Mucosa of rectum (tissue), 2 donors: ENCODE measurements at regions not wholly inside any gene's neighbourhood (a gene's known extent, or its start where the extent isn't known, plus 50 kb on each side); places are given as distances from the start of the nearest gene placed in this dataset.

Experiments used
- H3K27ac ChIP-seq, 2 donors: one replicate each; pipeline ENCODE4 v1.7.0; 2013; ENCODE audit warnings: inconsistent platforms in 2 of 2, low read depth in 2 of 2, low read length in 2 of 2
- H3K27me3 ChIP-seq, 2 donors: one replicate each; pipeline ENCODE4 v1.7.0; 2013; ENCODE audit warnings: low read length in 2 of 2; ENCODE audit not compliant: control insufficient read depth in 2 of 2, insufficient read depth in 2 of 2
- H3K36me3 ChIP-seq, 2 donors: one replicate each; pipeline ENCODE4 v1.7.0; 2013; ENCODE audit warnings: low read length in 2 of 2; ENCODE audit not compliant: control insufficient read depth in 2 of 2, insufficient read depth in 2 of 2
- H3K4me1 ChIP-seq, 2 donors: one replicate each; pipeline ENCODE4 v1.7.0; 2013; ENCODE audit warnings: low read length in 2 of 2, mild to moderate bottlenecking in 1 of 2; ENCODE audit not compliant: control insufficient read depth in 2 of 2, insufficient read depth in 2 of 2
- H3K4me3 ChIP-seq, 2 donors: one replicate each; pipeline ENCODE4 v1.7.0; 2013; ENCODE audit warnings: low read length in 2 of 2
- H3K9ac ChIP-seq, 2 donors: one replicate each; pipeline ENCODE4 v1.7.0; 2013; ENCODE audit warnings: low read length in 2 of 2, low read depth in 1 of 2, mild to moderate bottlenecking in 1 of 2
- H3K9me3 ChIP-seq, 2 donors: one replicate each; pipeline ENCODE4 v1.7.0; 2013; ENCODE audit warnings: low read length in 2 of 2; ENCODE audit not compliant: control insufficient read depth in 2 of 2
- donor health status: healthy.
- donor health status: Normal muscosa, but diverticular disease.

DNA sequence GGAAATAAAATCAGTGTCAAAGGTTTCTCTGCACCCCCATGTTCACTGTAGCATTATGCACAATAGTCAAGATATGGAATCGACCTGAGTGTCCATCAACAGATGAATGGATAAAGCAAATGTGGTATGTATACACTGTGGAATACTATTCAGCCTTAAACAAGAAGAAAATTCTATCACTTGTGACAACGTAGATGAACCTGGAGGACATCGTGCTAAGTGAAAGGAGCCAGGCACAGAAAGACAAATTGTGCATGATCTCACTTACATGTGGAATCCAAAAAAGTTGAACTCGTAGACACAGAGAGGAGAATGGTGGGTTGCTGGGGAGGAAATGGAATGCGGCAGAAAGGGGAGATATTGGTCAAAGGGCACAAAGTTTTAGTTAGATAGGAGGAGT, 136.3 kb upstream of the ESR1 start:
- no peak overlapping the region for H3K27ac ChIP-seq
- no peak overlapping the region for H3K9ac ChIP-seq
- no peak overlapping the region for H3K4me3 ChIP-seq
- H3K27me3 ChIP-seq, result no peaks in the 10 kb centered on the region
- no peaks in the 10 kb centered on the region for H3K4me1 ChIP-seq
- no peaks in the 10 kb centered on the region for H3K36me3 ChIP-seq
- H3K9me3 ChIP-seq, result no peaks in the 10 kb centered on the region

DNA sequence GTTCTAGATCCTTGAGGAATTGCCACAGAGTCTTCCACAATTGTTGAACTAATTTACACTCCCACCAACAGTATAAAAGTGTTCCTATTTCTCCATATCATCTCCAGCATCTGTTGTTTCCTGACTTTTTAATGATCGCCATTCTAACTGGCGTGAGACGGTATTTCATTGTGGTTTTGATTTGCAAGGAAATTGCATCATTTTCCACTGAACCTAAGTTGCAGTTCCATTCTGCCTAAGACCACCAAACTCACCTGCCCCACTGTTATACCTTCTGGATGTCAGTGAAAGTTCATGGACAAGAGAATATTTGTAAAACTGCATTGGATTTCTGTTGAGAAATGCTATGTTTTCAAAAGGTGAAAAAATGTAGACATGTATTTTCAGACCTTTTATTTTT, 132.9 kb upstream of the ESR1 start:
- Histone ChIP-seq H3K27me3 (no peaks in the 10 kb centered on the region), H3K36me3 (no peaks in the 10 kb centered on the region), H3K9me3 (no peaks in the 10 kb centered on the region), H3K9ac (no peak overlapping the region), H3K27ac (no peak overlapping the region), H3K4me3 (no peak overlapping the region), H3K4me1 (no peaks in the 10 kb centered on the region)

DNA sequence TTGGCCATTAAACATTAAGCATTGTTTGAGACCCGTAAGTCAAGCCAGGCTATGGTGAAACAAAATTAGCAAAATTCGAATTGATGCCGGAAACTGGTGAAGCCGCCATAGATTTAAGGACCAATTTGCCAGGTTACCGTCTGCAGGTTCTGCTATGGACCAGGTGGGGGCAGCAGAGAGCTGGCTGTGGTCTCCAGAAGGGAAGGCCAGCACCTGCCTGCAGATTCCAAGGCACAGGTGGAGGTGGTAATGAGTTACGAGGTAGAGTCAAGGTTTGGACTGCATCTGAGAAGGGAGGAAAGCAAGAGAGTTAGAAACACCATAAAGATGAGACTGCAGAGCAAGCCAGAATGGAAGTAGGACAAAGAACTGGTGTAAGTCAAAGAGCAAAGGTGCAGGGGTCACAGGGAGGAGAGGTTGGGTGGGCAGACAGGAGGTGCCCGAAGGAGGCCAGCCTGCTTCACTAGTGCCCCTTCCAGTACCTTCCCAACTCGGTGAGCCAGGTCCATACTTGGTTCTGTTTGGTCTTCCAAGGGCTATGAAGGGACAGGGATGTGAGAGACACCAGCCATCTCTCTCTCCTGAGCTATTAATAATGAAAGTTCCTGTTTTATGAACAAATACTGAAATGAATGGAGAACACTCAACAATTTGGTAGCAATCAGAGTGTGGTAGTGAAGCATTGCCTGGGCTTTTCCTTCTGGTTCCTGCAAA, 131.6 kb upstream of the ESR1 start:
- Histone ChIP-seq H3K27me3 (no peaks in the 10 kb centered on the region), H3K9me3 (no peaks in the 10 kb centered on the region), H3K27ac (no peak overlapping the region), H3K36me3 (no peaks in the 10 kb centered on the region), H3K9ac (no peak overlapping the region), H3K4me1 (no peaks in the 10 kb centered on the region), H3K4me3 (no peak overlapping the region)

GRCh38 chr6:151676460-151676945, 131.0 kb upstream of the ESR1 start:
- Histone ChIP-seq H3K27ac (no peak overlapping the region), H3K4me3 (no peak overlapping the region), H3K9me3 (no peaks in the 10 kb centered on the region), H3K9ac (no peak overlapping the region), H3K27me3 (no peaks in the 10 kb centered on the region), H3K4me1 (no peaks in the 10 kb centered on the region), H3K36me3 (no peaks in the 10 kb centered on the region)

DNA sequence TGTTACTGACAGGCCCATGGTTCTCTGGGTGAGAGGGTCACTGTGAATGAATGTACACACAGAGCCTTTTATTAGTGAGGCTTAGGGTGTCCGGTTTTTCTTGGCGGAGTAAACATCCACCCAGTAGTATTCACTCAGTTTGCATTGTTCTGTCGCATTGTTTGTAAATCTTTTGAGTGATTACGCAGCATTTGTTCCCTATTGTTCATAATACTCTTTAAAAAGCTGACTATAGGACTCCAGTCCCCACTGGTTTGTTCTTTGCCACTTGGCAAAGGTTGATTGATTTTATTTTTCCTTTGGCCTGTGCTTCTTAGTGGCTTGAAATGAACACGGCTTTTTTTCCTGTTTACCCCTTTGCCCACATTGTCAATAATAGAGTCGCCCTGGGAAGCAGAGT, 130.1 kb upstream of the ESR1 start:
- Histone ChIP-seq H3K27ac (no peak overlapping the region), H3K27me3 (no peaks in the 10 kb centered on the region), H3K4me1 (no peaks in the 10 kb centered on the region), H3K9ac (no peak overlapping the region), H3K36me3 (no peaks in the 10 kb centered on the region), H3K9me3 (no peaks in the 10 kb centered on the region), H3K4me3 (no peak overlapping the region)

DNA sequence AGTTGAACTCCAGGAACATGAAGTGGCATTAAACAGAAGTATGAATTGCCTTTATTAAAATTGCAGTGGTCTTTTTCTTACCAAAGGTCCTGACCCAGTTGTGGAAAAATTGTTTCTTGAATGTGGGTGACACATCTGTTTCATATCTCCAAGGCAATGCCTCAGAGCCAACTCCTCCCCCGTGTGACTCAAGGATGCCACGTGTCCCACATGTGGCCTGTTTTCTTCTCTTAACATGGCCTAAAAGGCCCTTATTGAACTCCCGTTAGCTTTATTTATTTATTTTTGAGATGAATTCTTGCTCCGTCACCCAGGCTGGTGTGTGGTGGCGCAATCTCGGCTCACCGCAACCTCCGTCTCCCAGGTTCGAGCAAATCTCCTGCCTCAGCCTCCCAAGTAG, 128.4 kb upstream of the ESR1 start:
- Histone ChIP-seq H3K36me3 (no peaks in the 10 kb centered on the region), H3K4me1 (no peaks in the 10 kb centered on the region), H3K9me3 (no peaks in the 10 kb centered on the region), H3K27me3 (no peaks in the 10 kb centered on the region), H3K9ac (no peak overlapping the region), H3K4me3 (no peak overlapping the region), H3K27ac (no peak overlapping the region)

GRCh38 chr6:151679941-151680340, 127.5 kb upstream of the ESR1 start:
- no peaks in the 10 kb centered on the region for H3K4me1 ChIP-seq

GRCh38 chr6:151680846-151681432, 126.5 kb upstream of the ESR1 start:
- H3K4me3 ChIP-seq, result no peak overlapping the region
- no peaks in the 10 kb centered on the region for H3K9me3 ChIP-seq
- H3K9ac ChIP-seq, result no peak overlapping the region
- no peaks in the 10 kb centered on the region for H3K27me3 ChIP-seq
- H3K4me1 ChIP-seq, result no peaks in the 10 kb centered on the region
- no peaks in the 10 kb centered on the region for H3K36me3 ChIP-seq
- peak overlapping the region; percentile 32 to 53 for H3K27ac ChIP-seq

More at GRCh38 chr6:151679941-151680340, 127.5 kb upstream of the ESR1 start:
- no peaks in the 10 kb centered on the region for H3K36me3 ChIP-seq
- H3K4me3 ChIP-seq, result no peak overlapping the region
- H3K9me3 ChIP-seq, result no peaks in the 10 kb centered on the region
- H3K27me3 ChIP-seq, result no peaks in the 10 kb centered on the region
- no peak overlapping the region for H3K9ac ChIP-seq
- no peak overlapping the region for H3K27ac ChIP-seq

DNA sequence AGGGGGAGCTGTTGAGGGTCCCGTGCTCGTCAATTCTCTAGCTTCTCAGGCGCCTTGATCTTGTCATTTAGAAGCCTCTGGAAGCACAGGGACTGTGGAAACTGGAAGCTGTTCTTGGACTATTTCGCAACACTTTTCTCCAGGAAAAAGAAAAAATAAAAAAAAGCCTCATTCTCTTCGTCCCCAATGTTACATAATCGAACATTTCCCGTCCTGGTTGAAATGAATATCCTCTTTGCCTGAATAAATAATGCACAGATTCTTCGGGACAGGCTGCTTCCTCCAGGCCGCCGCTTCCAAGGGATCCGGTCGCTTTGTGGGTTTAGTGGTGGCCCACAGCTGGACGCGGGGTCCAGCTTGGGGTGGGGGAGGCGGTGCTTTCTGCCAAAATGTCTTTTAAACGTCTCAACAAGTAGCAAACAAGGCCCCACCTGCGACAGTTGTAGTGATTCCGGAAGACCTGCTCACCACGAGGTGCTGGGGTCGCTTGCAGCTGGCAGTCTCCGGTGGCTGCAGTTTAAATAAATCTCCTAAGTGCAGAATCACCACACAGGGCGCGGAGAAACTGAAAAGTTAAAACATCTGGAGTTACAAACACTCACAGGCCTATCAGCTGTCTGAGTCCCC, 125.9 kb upstream of the ESR1 start:
- Histone ChIP-seq H3K9me3 (no peaks in the 10 kb centered on the region), H3K4me1 (no peaks in the 10 kb centered on the region), H3K4me3 (peak overlapping the region in 1 of 2 donors; percentile 38), H3K36me3 (no peaks in the 10 kb centered on the region), H3K27ac (peak overlapping the region; percentile 32 to 53), H3K9ac (peak overlapping the region in 1 of 2 donors; percentile 12), H3K27me3 (no peaks in the 10 kb centered on the region)

- H3K4me1 ChIP-seq, result no peaks in the 10 kb centered on the region
- no peaks in the 10 kb centered on the region for H3K27me3 ChIP-seq
- no peaks in the 10 kb centered on the region for H3K9me3 ChIP-seq
- no peak overlapping the region for H3K27ac ChIP-seq
- no peak overlapping the region for H3K4me3 ChIP-seq
- no peak overlapping the region for H3K9ac ChIP-seq
- H3K36me3 ChIP-seq, result no peaks in the 10 kb centered on the region
Observed at GRCh38 chr6:151682251-151682650, 125.2 kb upstream of the ESR1 start.
